GOT3 (cell line): ENCODE measurements at regions not wholly inside any gene's neighbourhood (a gene's known extent, or its start where the extent isn't known, plus 50 kb on each side); places are given as distances from the start of the nearest gene placed in this dataset.

ENCODE experiments used
- DNase-seq: peaks from one replicate; lab custom pipeline; 2025; ENCODE audit warnings: mixed read lengths; lab: John Stamatoyannopoulos, UW

DNA sequence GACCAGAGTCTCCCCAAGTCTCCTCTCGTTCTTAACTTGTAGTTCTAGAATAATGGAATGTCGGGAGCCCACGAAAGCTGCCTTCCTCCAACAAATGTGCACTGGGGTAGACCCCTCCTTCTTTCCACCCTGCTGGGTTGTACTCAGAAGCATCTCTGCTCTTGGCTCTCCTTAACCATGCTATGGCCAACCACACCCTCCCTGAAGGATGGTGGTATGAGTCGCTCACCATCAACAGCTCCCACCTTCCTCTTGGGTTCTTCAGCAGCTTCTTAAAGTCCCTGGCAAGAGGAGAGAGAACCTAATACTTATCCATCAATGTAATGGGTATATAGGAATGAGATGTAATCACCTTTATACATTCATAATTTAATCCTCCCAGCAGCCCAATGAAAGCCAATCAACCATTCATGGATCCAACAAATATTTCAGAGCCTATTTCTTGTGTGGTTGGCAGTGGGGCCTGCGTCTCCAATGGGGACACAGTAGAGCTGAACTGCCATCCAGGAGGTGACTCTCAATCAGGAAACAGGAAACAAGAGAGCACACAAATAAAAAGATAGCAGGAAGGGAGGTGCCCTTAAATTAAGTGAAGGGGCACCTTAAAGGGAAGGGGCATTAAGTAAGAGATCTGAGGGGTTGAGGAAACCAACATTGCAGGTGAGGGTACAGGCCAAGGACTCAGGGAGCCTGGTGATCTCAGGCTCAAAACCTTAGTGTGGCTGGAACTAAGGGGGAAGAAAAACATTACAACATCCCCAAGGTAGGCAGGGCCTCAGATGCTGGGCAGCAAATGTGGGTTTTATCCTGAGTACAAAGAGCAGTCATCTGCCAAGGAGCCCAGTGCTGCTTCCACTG is 64.4 kb upstream of the ETS2 start:
- DNase-seq, result no peak

DNA sequence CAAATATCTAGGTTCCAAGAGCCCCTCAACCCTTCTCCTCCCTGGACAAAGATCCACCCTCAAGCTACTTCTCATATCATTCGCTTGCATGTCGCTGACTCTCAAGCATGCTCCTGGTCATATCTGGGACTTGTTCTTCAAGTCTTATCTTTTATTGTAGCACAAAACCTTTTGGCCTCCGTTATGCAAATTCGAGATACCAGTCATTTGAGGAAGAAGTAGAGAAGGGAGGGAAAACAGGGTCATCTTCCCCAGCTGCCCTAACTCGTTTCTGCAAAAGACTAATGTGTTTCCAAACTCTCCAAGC is 63.8 kb upstream of the ETS2 start:
- no peak for DNase-seq

DNA sequence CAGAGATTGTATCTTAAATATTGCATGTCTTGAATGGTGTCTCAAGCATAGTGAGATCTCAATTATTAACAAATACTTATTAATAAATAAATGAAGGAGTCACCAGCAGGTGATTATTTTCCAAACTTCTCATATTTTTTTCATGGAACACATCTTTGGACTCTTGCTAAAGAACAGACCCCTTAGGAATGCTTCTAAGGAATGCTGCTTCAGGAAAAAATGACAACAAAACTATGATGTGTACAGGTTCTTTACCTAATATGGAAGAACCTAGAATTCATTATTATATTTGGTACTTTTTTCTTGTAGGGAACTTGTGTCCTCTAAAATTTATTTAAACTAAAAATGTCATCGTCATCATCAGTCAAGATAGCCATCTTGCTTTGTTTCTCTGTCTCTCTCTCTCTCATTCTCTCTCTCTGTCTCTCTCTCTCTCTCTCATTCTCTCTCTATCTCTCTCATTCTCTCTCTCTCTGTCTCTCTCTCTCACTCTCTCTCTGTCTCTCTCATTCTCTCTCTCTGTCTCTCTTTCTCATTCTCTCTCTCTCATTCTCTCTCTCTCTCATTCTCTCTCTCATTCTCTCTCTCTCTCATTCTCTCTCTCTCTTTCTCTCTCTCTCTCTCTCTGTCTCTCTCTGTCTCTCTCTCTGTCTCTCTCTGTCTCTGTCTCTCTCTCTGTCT is 63.0 kb upstream of the ETS2 start:
- DNase-seq, result no peak

DNA sequence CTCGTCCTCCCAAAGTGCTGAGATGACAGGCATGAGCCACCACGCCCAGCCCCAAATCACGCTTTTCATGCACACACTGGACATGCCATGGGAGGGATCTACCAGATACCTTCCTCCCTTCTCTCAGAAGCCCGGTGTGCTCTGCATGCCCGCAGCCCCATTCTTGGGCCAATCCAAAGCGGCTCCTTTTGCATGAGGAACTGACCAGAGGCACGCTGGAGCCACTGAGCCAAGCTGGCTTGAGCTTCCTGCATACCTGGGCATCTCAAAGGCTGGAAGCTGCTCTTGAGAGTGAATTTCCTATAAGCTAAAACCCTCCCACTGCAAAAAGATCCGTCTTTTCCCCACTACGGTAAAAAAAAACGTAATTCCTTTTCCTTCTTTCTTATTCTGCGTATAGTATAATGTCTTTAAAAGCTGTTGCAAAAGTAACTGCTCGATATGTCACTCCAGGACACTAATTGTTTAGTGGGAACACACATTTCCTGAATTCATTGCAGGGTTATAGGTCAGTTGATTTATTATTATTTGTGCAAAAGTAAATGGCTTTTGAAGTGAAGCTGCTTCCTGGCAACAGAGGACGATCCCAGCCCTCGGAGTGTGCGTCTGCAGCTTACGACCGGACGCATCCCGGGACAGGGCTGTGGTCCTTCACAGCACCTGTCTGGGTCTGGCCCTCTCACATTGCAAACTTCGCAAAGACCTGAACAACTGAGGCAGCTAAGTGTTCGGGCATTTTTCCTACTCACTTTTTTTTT is 61.8 kb upstream of the ETS2 start:
- no peak for DNase-seq

DNA sequence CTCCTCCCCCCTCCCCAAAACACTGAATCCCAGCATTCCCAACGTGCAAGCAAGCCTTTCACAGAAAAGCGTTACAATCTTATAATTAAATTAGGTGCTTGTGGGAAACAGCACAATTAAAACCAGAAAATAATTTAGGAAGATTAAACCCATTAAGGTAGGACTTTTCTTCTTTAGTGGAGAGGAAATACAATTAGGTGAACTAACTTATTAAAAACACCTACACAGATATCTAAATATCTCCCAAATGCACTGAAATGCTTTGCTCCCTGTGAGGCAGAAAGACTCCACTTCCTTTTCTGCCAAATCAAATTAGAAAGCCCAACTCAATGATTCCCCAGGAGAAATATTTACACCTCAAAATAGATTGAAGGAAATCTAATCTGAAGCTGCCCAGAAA is 60.9 kb upstream of the ETS2 start:
- DNase-seq, result no peak

DNA sequence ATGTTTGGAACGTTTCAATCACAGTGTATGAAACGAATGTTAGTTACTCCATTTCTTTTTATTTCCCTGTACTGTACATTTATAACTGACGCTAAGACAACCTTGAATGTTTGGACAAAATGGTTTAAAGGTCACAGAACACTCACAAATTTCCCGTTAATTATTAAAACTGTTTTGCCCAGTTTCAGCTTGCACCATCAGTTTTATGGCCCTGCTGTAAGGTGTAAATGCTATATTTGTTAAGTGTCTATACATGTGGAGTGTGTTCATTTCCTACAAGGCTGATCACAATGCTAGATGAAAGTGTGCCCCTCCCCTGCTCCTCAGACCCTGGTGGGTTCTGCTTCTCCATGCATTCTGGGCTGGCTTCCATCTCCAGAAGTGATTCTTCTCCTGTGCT is 57.9 kb upstream of the ETS2 start:
- no peak for DNase-seq

DNA sequence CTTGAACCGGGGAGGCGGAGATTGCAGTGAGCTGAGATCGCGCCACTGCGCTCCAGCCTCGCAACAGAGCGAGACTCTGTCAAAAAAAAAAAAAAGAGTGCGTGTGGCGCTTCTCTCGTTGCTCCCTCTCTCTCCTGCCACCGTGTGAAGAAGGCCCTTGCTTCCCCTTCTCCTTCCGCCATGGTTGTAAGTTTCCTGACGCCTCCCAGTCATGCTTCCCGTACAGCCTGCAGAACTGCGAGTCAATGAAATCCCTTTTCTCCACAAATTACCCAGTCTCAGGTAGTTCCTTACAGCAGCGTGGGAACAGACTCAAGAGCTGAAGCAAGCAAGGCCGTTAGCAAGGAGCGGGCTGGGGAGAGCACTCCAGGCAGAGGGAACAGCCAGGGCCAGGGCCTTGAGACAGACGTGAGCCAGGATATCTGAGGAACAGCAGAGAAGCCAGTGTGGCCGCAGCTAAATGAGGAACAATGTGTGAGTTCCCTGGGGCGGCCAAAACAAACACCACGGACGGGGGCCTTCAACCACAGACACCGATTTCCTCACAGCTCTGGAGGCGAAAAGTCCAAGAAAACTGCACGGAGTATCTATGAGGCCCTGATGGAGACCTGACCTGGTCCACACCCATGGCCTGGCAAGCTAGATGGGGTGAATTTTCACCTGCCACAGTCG is 54.2 kb upstream of the ETS2 start:
- DNase-seq, result no peak

DNA sequence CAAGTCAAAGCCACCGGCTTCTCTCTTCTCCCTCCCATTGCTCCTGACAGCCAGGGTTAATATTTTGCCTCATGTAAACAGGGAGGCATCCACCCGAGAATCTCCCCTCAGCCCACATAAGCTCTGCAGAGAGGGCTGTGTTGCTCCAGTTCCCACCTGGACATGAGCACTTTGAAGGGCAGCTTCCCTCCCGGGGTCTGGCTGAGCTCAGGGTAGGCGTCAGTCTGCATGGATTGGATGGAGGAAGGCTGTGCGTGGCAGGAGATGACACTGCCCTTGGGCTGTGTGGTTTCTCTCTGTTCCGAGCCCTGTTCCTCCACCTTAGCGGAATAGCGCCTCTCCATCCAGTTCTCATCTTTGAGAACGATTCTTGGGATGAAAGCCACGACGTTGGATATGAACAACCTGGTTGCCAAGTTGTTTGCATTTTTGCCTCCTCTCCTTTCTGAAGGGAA is 53.7 kb upstream of the ETS2 start:
- DNase-seq, result no peak

DNA sequence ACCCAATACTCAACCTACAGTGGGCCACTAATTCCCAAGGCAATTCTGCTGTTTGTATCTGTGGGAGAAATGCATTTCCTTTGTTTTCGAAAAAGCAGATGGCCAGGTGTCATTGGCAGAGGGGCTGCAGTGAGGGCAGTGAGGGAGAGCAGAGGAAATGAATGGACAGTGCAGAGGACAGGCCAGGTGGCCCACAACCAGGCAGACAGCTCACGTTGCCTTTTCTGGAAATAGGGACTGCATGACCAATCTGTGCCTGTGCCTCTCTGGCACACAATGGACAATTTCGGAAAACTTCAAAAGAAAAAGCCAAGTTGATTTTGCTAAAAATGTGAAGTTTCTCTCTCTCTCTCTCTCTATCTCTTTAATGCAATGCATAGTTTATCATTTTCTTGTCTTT is 52.6 kb upstream of the ETS2 start:
- DNase-seq, result no peak

DNA sequence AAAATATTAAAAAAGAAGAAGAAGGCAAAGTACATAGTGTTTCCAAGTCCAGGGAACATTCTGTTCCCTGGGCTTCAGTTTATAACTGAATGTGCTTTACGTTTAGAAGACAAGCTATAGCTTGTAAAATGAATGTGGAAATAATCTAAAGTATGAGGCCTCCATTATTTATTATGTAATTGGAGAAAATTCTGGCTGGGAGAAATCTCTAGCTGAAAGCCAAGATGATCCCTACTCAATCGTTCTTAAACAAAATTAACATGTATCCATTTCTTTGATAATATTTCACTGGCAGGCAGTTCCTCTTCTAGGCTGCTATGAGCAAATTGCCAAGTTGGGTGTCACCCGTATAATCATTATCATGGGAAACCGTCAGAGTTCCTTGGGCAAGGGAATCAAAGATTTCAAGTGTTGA is 52.2 kb upstream of the ETS2 start:
- DNase-seq, result no peak
